ENCODE measurements at regions not wholly inside any gene's neighbourhood (a gene's known extent, or its start where the extent isn't known, plus 50 kb on each side); places are given as distances from the start of the nearest gene placed in this dataset.

DNA sequence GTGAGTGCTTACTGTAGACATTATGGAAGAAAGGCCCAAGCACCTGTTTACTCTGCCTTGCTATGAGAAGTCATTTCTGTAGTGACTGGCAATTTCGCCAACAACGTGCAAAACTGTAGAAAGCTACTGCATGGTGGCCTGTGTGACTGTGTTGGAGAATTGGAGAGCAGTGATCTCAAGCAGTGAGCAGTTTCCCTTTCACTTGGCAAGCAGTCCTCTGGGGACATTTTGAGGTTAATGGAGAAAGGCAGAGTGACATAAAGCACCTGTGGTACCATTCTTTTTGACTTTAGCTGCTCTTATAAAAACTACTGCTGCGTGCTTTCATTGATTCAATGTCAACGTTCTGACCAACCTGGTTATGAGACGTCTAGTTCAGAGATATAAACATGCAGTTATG, 382.6 kb upstream of the JAG1 start:
- no peak for DNase-seq
- no peaks in the 10 kb centered on the region for H3K4me1 ChIP-seq (ENCODE audit: control insufficient read depth in 1 of 2, insufficient read depth in 2 of 2, low read depth in 1 of 2, low read length in 1 of 2)
- no peaks in the 10 kb centered on the region for H3K27me3 ChIP-seq (ENCODE audit: insufficient read depth)
- H4K20me1 ChIP-seq (ENCODE audit: insufficient read depth): no peaks in the 10 kb centered on the region
- H3K4me3 ChIP-seq (ENCODE audit: low read depth in 2 of 2, low read length in 1 of 2): no peak overlapping the region
- H3F3A ChIP-seq (replicated peaks; ENCODE audit: insufficient read depth): no peaks in the 10 kb centered on the region
- 70% methylated on average over 5 of the region's 5 CpGs for WGBS (ENCODE audit: low lambda C conversion rate)
- no peaks in the 10 kb centered on the region for H3K9me2 ChIP-seq
- POLR2A ChIA-PET: no interaction called here
- H2AFZ ChIP-seq (ENCODE audit: low read depth): no peak overlapping the region
- no peaks in the 10 kb centered on the region for H3K9me3 ChIP-seq
- no peak overlapping the region for H3K4me2 ChIP-seq
- TF ChIP-seq ELF1 (IDR thresholded peaks at IDR 0.05) (no peak), EP300 (IDR thresholded peaks at IDR 0.05; ENCODE audit: borderline replicate concordance in 1 of 2, low read depth in 1 of 2, low read length in 1 of 2) (no peak), NRF1 (IDR thresholded peaks at IDR 0.05; ENCODE audit: low read depth, low read length) (no peak)
- TF ChIP-seq, protein P1, sequence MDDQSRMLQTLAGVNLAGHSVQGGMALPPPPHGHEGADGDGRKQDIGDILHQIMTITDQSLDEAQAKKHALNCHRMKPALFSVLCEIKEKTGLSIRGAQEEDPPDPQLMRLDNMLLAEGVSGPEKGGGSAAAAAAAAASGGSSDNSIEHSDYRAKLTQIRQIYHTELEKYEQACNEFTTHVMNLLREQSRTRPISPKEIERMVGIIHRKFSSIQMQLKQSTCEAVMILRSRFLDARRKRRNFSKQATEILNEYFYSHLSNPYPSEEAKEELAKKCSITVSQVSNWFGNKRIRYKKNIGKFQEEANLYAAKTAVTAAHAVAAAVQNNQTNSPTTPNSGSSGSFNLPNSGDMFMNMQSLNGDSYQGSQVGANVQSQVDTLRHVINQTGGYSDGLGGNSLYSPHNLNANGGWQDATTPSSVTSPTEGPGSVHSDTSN (IDR thresholded peaks at IDR 0.05): no peak
- no peaks in the 10 kb centered on the region for H3K79me2 ChIP-seq (ENCODE audit: insufficient read depth)
- H3K27ac ChIP-seq (ENCODE audit: low read depth in 2 of 2, low read length in 1 of 2): no peak overlapping the region
- CTCF ChIA-PET: no interaction called here
- H3K9ac ChIP-seq: no peak overlapping the region
- H3K36me3 ChIP-seq (replicated peaks in 1 of 2; ENCODE audit: control insufficient read depth in 1 of 2, insufficient read depth in 2 of 2, low read length in 1 of 2): no peaks in the 10 kb centered on the region

DNA sequence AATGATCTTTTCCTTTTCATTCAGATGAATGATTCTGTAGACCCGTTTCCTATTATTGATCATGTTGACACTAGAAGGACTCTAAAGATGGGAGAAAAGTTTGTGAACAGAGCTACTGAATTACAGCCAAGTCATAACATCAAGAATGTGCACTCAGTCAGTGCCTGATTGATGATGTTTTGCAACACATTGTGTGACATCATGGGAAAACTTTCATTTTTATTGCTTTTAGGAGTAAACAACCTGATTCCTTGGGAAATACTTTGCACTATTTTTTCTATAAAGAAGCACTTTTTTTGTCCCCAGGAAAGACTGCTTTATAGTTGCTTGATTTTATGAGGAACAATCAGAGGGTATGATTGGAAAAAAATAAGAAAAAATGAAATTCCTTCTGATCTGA, 383.8 kb upstream of the JAG1 start:
- Histone ChIP-seq H3K9ac (no peak overlapping the region), H3K4me2 (no peak overlapping the region), H3K9me3 (no peaks in the 10 kb centered on the region), H4K20me1 (ENCODE audit: insufficient read depth) (no peaks in the 10 kb centered on the region), H3K9me2 (no peaks in the 10 kb centered on the region), H3K79me2 (ENCODE audit: insufficient read depth) (no peaks in the 10 kb centered on the region), H3K36me3 (replicated peaks in 1 of 2; ENCODE audit: control insufficient read depth in 1 of 2, insufficient read depth in 2 of 2, low read length in 1 of 2) (no peaks in the 10 kb centered on the region), H3K27me3 (ENCODE audit: insufficient read depth) (no peaks in the 10 kb centered on the region), H3K4me3 (ENCODE audit: low read depth in 2 of 2, low read length in 1 of 2) (no peak overlapping the region), H3K27ac (ENCODE audit: low read depth in 2 of 2, low read length in 1 of 2) (no peak overlapping the region), H3K4me1 (ENCODE audit: control insufficient read depth in 1 of 2, insufficient read depth in 2 of 2, low read depth in 1 of 2, low read length in 1 of 2) (no peaks in the 10 kb centered on the region), H2AFZ (ENCODE audit: low read depth) (no peak overlapping the region), H3F3A (replicated peaks; ENCODE audit: insufficient read depth) (peaks cover 3% of the 10 kb centered on the region)
- ChIA-PET POLR2A (no interaction called here), CTCF (no interaction called here)
- no peak for DNase-seq
- WGBS (ENCODE audit: low lambda C conversion rate): 71% methylated on average over 1 of the region's 1 CpG
- TF ChIP-seq SIN3A (IDR thresholded peaks at IDR 0.05; ENCODE audit: borderline replicate concordance, low read depth, low read length): no peak
- TF ChIP-seq, protein P1 (IDR thresholded peaks at IDR 0.05): no peak
- no peak for TF ChIP-seq TCF12 (IDR thresholded peaks at IDR 0.05)
- TF ChIP-seq ELF1 (IDR thresholded peaks at IDR 0.05): no peak

DNA sequence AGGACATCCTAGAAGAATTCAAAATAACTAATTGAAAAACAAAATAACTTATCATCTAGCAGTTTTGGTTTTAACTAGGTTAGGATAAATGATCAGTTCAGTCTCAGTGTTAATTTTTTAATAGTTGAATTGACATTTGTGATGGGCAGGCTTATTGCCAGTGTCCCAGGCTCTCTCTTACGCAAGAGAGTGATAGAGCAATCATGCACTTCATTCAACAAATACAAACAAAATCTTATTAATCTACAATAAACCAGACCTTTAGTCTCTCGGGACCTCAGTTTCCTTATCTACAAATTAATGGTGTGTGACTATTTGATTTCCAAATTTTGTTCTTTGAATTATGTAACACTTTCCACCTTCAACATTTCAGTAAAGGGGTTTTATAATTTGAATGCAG, 385.9 kb upstream of the JAG1 start:
- Histone ChIP-seq H3K4me1 (ENCODE audit: control insufficient read depth in 1 of 2, insufficient read depth in 2 of 2, low read depth in 1 of 2, low read length in 1 of 2) (no peaks in the 10 kb centered on the region), H3K9ac (no peak overlapping the region), H3K9me3 (no peaks in the 10 kb centered on the region), H3K27me3 (ENCODE audit: insufficient read depth) (no peaks in the 10 kb centered on the region), H3K79me2 (ENCODE audit: insufficient read depth) (no peaks in the 10 kb centered on the region), H2AFZ (ENCODE audit: low read depth) (no peak overlapping the region), H3K36me3 (replicated peaks in 1 of 2; ENCODE audit: control insufficient read depth in 1 of 2, insufficient read depth in 2 of 2, low read length in 1 of 2) (no peaks in the 10 kb centered on the region), H3K27ac (ENCODE audit: low read depth in 2 of 2, low read length in 1 of 2) (no peak overlapping the region), H3K9me2 (no peaks in the 10 kb centered on the region), H3F3A (replicated peaks; ENCODE audit: insufficient read depth) (peaks cover 3% of the 10 kb centered on the region), H3K4me3 (ENCODE audit: low read depth in 2 of 2, low read length in 1 of 2) (no peak overlapping the region), H4K20me1 (ENCODE audit: insufficient read depth) (no peaks in the 10 kb centered on the region), H3K4me2 (no peak overlapping the region)
- CTCF ChIA-PET: interaction anchor here (0.6 kb wide), 1 partner anchor 43 kb away, joined by 3 read pairs; no protein-coding TSS in a partner anchor
- POLR2A ChIA-PET: no interaction called here
- DNase-seq: no peak
- 80% methylated on average over 2 of the region's 2 CpGs for WGBS (ENCODE audit: low lambda C conversion rate)
- TF ChIP-seq FOXM1 (IDR thresholded peaks at IDR 0.05; ENCODE audit: low read depth) (no peak), RXRA (IDR thresholded peaks at IDR 0.05; ENCODE audit: borderline replicate concordance, low read depth) (no peak), GATA2 (CRISPR knock-in tag; IDR thresholded peaks at IDR 0.05) (no peak), JUND (IDR thresholded peaks at IDR 0.05) (no peak), RFX5 (IDR thresholded peaks at IDR 0.05; ENCODE audit: low read length) (no peak), MXI1 (IDR thresholded peaks at IDR 0.05; ENCODE audit: low read depth, low read length) (no peak), ELF1 (IDR thresholded peaks at IDR 0.05) (no peak), MEF2A (IDR thresholded peaks at IDR 0.05; ENCODE audit: borderline replicate concordance, low read depth) (no peak), RAD21 (IDR thresholded peaks at IDR 0.05; ENCODE audit: low read length) (no peak), EP300 (IDR thresholded peaks at IDR 0.05; ENCODE audit: borderline replicate concordance in 1 of 2, low read depth in 1 of 2, low read length in 1 of 2) (no peak), TAF1 (IDR thresholded peaks at IDR 0.05; ENCODE audit: borderline replicate concordance, low read depth, low read length) (no peak), GABPA (IDR thresholded peaks at IDR 0.05; ENCODE audit: low read depth) (no peak), EZH2phosphoT487 (IDR thresholded peaks at IDR 0.05; ENCODE audit: borderline replicate concordance, low read depth) (no peak), SMC3 (IDR thresholded peaks at IDR 0.05; ENCODE audit: low read depth, low read length) (no peak), NRF1 (IDR thresholded peaks at IDR 0.05; ENCODE audit: low read depth, low read length) (no peak), RCOR1 (IDR thresholded peaks at IDR 0.05; ENCODE audit: low read length) (no peak)
- TF ChIP-seq, protein P2, sequence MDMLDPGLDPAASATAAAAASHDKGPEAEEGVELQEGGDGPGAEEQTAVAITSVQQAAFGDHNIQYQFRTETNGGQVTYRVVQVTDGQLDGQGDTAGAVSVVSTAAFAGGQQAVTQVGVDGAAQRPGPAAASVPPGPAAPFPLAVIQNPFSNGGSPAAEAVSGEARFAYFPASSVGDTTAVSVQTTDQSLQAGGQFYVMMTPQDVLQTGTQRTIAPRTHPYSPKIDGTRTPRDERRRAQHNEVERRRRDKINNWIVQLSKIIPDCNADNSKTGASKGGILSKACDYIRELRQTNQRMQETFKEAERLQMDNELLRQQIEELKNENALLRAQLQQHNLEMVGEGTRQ (IDR thresholded peaks at IDR 0.05; ENCODE audit: borderline replicate concordance, low read depth, low read length): no peak
- TF ChIP-seq, protein P3, sequence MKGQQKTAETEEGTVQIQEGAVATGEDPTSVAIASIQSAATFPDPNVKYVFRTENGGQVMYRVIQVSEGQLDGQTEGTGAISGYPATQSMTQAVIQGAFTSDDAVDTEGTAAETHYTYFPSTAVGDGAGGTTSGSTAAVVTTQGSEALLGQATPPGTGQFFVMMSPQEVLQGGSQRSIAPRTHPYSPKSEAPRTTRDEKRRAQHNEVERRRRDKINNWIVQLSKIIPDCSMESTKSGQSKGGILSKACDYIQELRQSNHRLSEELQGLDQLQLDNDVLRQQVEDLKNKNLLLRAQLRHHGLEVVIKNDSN (IDR thresholded peaks at IDR 0.05; ENCODE audit: borderline replicate concordance, low read depth): no peak
